ENCODE measurements at regions not wholly inside any gene's neighbourhood (a gene's known extent, or its start where the extent isn't known, plus 50 kb on each side); places are given as distances from the start of the nearest gene placed in this dataset.
"Not testable (repeated sequence)": the region's sequence is repeated elsewhere in the genome, so short reads cannot be mapped to it uniquely, and the experiment has no call there.

DNA sequence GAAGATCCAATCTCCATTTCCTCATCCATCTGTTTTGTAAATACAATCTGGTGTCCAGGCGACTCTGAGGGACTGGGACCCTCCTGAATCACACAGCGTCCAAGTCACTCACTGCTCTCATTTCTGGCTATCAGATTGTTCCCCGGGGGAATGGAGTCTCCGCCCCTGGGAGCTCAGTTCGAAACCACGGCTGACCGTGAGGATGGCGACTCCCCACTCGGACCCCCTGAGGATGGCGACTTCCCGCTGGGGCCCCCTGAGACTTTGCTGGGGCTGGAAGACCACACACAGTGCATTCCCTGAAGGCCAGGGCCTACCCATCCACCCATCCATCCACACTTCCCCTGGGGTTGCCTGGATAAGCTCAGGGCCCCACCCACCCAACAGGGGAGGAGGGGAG lies 360.5 kb downstream of the BCL2L11 start:
- not testable (repeated sequence) for H4K8ac ChIP-seq (ENCODE audit: low read depth, low read length); H3K23ac ChIP-seq (ENCODE audit: low read length); H3K79me2 ChIP-seq (ENCODE audit: control insufficient read depth, insufficient read depth, low read length, poor library complexity); H3K9ac ChIP-seq (ENCODE audit: low read length); H3K4me2 ChIP-seq (ENCODE audit: low read length); H4K12ac ChIP-seq (ENCODE audit: low read depth, low read length); H2BK5ac ChIP-seq (ENCODE audit: low read depth, low read length, poor library complexity); H3K14ac ChIP-seq (ENCODE audit: low read length); H3K27me3 ChIP-seq (ENCODE audit: insufficient read depth, low read length); H2AK5ac ChIP-seq (ENCODE audit: low read length); H3K4ac ChIP-seq (ENCODE audit: low read depth, low read length); H3K36me3 ChIP-seq (ENCODE audit: control insufficient read depth in 1 of 2, insufficient read depth in 2 of 2, low read length in 2 of 2); H2BK12ac ChIP-seq (ENCODE audit: low read length); H3K18ac ChIP-seq (ENCODE audit: low read length); H4K91ac ChIP-seq (ENCODE audit: low read depth, low read length); H3K27ac ChIP-seq (ENCODE audit: low read depth, low read length); H2BK120ac ChIP-seq (ENCODE audit: insufficient read depth, low read length, poor library complexity); H3K79me1 ChIP-seq (ENCODE audit: low read length); DNase-seq; H3K4me1 ChIP-seq (ENCODE audit: control insufficient read depth in 1 of 2, insufficient read depth in 2 of 2, low read length in 2 of 2); H2AFZ ChIP-seq (ENCODE audit: insufficient read depth, low read length, poor library complexity); H3K9me3 ChIP-seq (ENCODE audit: insufficient read depth, low read depth, low read length); H3K4me3 ChIP-seq (ENCODE audit: low read depth, low read length)
- no CpG with 5 or more reads among the region's 11 CpGs for WGBS (ENCODE audit: extremely low coverage, insufficient coverage, insufficient read length)

GRCh38 chr2:111482987-111483679 lies 362.4 kb downstream of the BCL2L11 start:
- not testable (repeated sequence) for H4K8ac ChIP-seq (ENCODE audit: low read depth, low read length); H3K9ac ChIP-seq (ENCODE audit: low read length); H3K23ac ChIP-seq (ENCODE audit: low read length); H3K79me1 ChIP-seq (ENCODE audit: low read length); H2BK5ac ChIP-seq (ENCODE audit: low read depth, low read length, poor library complexity); H2AFZ ChIP-seq (ENCODE audit: insufficient read depth, low read length, poor library complexity); H4K91ac ChIP-seq (ENCODE audit: low read depth, low read length); H2BK120ac ChIP-seq (ENCODE audit: insufficient read depth, low read length, poor library complexity); H3K36me3 ChIP-seq (ENCODE audit: control insufficient read depth in 1 of 2, insufficient read depth in 2 of 2, low read length in 2 of 2); H4K12ac ChIP-seq (ENCODE audit: low read depth, low read length); H3K4me3 ChIP-seq (ENCODE audit: low read depth, low read length); H3K4me1 ChIP-seq (ENCODE audit: control insufficient read depth in 1 of 2, insufficient read depth in 2 of 2, low read length in 2 of 2); H3K79me2 ChIP-seq (ENCODE audit: control insufficient read depth, insufficient read depth, low read length, poor library complexity); H3K27ac ChIP-seq (ENCODE audit: low read depth, low read length); H3K4me2 ChIP-seq (ENCODE audit: low read length); H3K9me3 ChIP-seq (ENCODE audit: insufficient read depth, low read depth, low read length); H2BK12ac ChIP-seq (ENCODE audit: low read length); H3K4ac ChIP-seq (ENCODE audit: low read depth, low read length); H3K14ac ChIP-seq (ENCODE audit: low read length); H3K18ac ChIP-seq (ENCODE audit: low read length); H3K27me3 ChIP-seq (ENCODE audit: insufficient read depth, low read length); H2AK5ac ChIP-seq (ENCODE audit: low read length); DNase-seq
- no CpG with 5 or more reads among the region's 8 CpGs for WGBS (ENCODE audit: extremely low coverage, insufficient coverage, insufficient read length)

DNA sequence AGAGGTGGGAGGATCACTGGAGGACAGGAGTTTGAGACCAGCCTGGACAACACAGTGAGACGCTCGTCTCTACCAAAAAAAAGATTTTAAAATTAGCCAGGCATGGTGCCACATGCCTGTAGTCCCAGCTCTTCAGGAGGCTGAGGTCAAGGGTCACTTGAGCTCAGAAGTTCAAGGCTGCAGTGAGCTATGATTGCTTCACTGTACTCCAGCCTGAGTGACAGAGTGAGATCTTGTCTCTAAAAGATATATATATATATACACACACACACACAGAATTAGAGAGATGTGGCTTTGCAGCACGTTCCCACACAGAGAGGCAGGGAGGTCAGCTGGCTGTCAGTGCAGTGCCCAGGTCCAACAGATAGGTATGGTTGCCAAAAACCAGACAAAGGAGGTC lies 363.4 kb downstream of the BCL2L11 start:
- not testable (repeated sequence) for DNase-seq; H3K4me1 ChIP-seq (ENCODE audit: control insufficient read depth in 1 of 2, insufficient read depth in 2 of 2, low read length in 2 of 2); H3K4me2 ChIP-seq (ENCODE audit: low read length); H3K9me3 ChIP-seq (ENCODE audit: insufficient read depth, low read depth, low read length); H3K27ac ChIP-seq (ENCODE audit: low read depth, low read length); H2AFZ ChIP-seq (ENCODE audit: insufficient read depth, low read length, poor library complexity); H2BK120ac ChIP-seq (ENCODE audit: insufficient read depth, low read length, poor library complexity); H3K79me1 ChIP-seq (ENCODE audit: low read length); H3K9ac ChIP-seq (ENCODE audit: low read length); H3K14ac ChIP-seq (ENCODE audit: low read length); H3K27me3 ChIP-seq (ENCODE audit: insufficient read depth, low read length); H2BK12ac ChIP-seq (ENCODE audit: low read length); H3K4ac ChIP-seq (ENCODE audit: low read depth, low read length); H2AK5ac ChIP-seq (ENCODE audit: low read length); H4K91ac ChIP-seq (ENCODE audit: low read depth, low read length); H3K23ac ChIP-seq (ENCODE audit: low read length); H4K12ac ChIP-seq (ENCODE audit: low read depth, low read length); H3K79me2 ChIP-seq (ENCODE audit: control insufficient read depth, insufficient read depth, low read length, poor library complexity); H2BK5ac ChIP-seq (ENCODE audit: low read depth, low read length, poor library complexity); H3K36me3 ChIP-seq (ENCODE audit: control insufficient read depth in 1 of 2, insufficient read depth in 2 of 2, low read length in 2 of 2); H4K8ac ChIP-seq (ENCODE audit: low read depth, low read length); H3K4me3 ChIP-seq (ENCODE audit: low read depth, low read length); H3K18ac ChIP-seq (ENCODE audit: low read length)
- no CpG with 5 or more reads among the region's 3 CpGs for WGBS (ENCODE audit: extremely low coverage, insufficient coverage, insufficient read length)

DNA sequence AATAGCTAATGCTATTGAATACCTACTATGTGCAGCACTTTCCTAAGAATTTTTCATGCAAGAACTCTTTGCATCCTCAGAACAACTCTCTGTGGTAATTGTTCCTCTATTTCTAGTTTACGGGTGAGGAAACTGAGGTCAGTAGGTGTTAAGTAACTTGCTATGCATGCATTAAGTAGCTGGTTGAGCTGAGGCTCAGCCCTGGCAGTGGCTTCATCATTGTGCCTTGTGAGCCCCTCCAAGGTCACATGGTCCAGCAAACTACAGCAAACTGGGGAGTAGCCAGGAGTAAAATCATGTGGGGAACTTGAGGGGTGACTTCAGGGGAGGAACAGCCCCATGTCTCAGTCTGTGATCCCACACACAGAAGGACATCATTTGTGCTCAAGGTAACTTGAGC lies 365.2 kb downstream of the BCL2L11 start:
- not testable (repeated sequence) for H3K79me2 ChIP-seq (ENCODE audit: control insufficient read depth, insufficient read depth, low read length, poor library complexity); H3K18ac ChIP-seq (ENCODE audit: low read length); H3K36me3 ChIP-seq (ENCODE audit: control insufficient read depth in 1 of 2, insufficient read depth in 2 of 2, low read length in 2 of 2); H3K4me2 ChIP-seq (ENCODE audit: low read length); H3K27me3 ChIP-seq (ENCODE audit: insufficient read depth, low read length); H4K91ac ChIP-seq (ENCODE audit: low read depth, low read length); H3K79me1 ChIP-seq (ENCODE audit: low read length); DNase-seq; H2BK5ac ChIP-seq (ENCODE audit: low read depth, low read length, poor library complexity); H2BK120ac ChIP-seq (ENCODE audit: insufficient read depth, low read length, poor library complexity); H3K4ac ChIP-seq (ENCODE audit: low read depth, low read length); H2AK5ac ChIP-seq (ENCODE audit: low read length); H2AFZ ChIP-seq (ENCODE audit: insufficient read depth, low read length, poor library complexity); H4K8ac ChIP-seq (ENCODE audit: low read depth, low read length); H2BK12ac ChIP-seq (ENCODE audit: low read length); H3K4me3 ChIP-seq (ENCODE audit: low read depth, low read length); H3K27ac ChIP-seq (ENCODE audit: low read depth, low read length); H3K9ac ChIP-seq (ENCODE audit: low read length); H3K14ac ChIP-seq (ENCODE audit: low read length); H4K12ac ChIP-seq (ENCODE audit: low read depth, low read length); H3K9me3 ChIP-seq (ENCODE audit: insufficient read depth, low read depth, low read length); H3K23ac ChIP-seq (ENCODE audit: low read length); H3K4me1 ChIP-seq (ENCODE audit: control insufficient read depth in 1 of 2, insufficient read depth in 2 of 2, low read length in 2 of 2)
- WGBS (ENCODE audit: extremely low coverage, insufficient coverage, insufficient read length), result no CpG with 5 or more reads among the region's 1 CpG
